Activated CD4-positive, alpha-beta memory T cell treated with anti-CD3 and anti-CD28 coated beads, Interleukin-2, amount 10 ng/mL, durations not matched to agents 7 days and 5 days (primary cell): ENCODE measurements at regions not wholly inside any gene's neighbourhood (a gene's known extent, or its start where the extent isn't known, plus 50 kb on each side); places are given as distances from the start of the nearest gene placed in this dataset.
"Not testable (repeated sequence)": the region's sequence is repeated elsewhere in the genome, so short reads cannot be mapped to it uniquely, and the experiment has no call there.

ENCODE experiments used
- CTCF ChIA-PET: fragments of 350-600 bp; sonication (Branson Sonifier 250); formaldehyde crosslinking; loops from one replicate; lab custom pipeline; 2021; ENCODE audit warnings: antibody characterized with exemption, inconsistent platforms; lab: Charles Lee
- POLR2A ChIA-PET: fragments of 350-600 bp; sonication (Branson Sonifier 250); formaldehyde crosslinking; loops from one replicate; lab custom pipeline; 2021; ENCODE audit warnings: antibody characterized with exemption; lab: Charles Lee
- DNase-seq: peaks from one replicate; pipeline ENCODE4 v3.0.0-alpha.2; 2020
- H3K27ac Mint-ChIP-seq: one replicate; pipeline ENCODE4 v1.8.0; 2021; ENCODE audit warnings: mild to moderate bottlenecking, mixed read lengths
- H3K27me3 Mint-ChIP-seq: one replicate; pipeline ENCODE4 v1.8.0; 2021; ENCODE audit warnings: mixed read lengths
- H3K36me3 Mint-ChIP-seq: one replicate; pipeline ENCODE4 v1.8.0; 2021; ENCODE audit warnings: low read depth, mixed read lengths
- H3K4me1 Mint-ChIP-seq: one replicate; pipeline ENCODE4 v1.8.0; 2021; ENCODE audit warnings: mixed read lengths
- H3K4me3 Mint-ChIP-seq: one replicate; pipeline ENCODE4 v1.8.0; 2021; ENCODE audit warnings: mild to moderate bottlenecking, mixed read lengths
- H3K9me3 Mint-ChIP-seq: one replicate; pipeline ENCODE4 v1.8.0; 2021; ENCODE audit warnings: mixed read lengths

- CTCF ChIA-PET = no interaction called here
- Mint-ChIP-seq H3K27me3 (no peaks in the 10 kb centered on the region), H3K27ac (no peak overlapping the region), H3K9me3 (peaks cover 3% of the 10 kb centered on the region), H3K4me1 (no peaks in the 10 kb centered on the region), H3K4me3 (no peak overlapping the region), H3K36me3 (no peaks in the 10 kb centered on the region)
- DNase-seq = no peak
- POLR2A ChIA-PET = no interaction called here
These were observed 595.1 kb upstream of the CCDC179 start for GRCh38 chr11:23455321-23455891.

DNA sequence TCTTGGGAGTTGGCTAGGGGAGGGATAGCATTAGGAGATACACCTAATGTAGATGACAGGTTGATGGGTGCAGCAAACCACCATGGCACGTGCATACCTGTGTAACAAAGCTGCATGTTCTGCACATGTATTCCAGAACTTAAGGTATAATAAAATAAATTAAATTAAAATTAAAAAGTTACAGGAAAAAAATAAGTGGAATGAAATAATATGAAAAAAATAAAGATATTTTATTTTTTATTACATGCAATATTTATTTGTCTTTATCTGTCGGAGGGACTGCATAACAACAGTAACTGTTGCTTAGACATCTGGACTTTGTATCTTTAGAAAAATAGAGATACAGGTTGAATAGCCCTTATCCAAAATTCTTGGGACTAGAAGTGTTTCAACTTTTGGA, 597.4 kb upstream of the CCDC179 start:
- Mint-ChIP-seq H3K9me3 (peaks cover under 1% of the 10 kb centered on the region), H3K4me1 (no peaks in the 10 kb centered on the region), H3K4me3 (no peak overlapping the region), H3K36me3 (no peaks in the 10 kb centered on the region), H3K27ac (no peak overlapping the region), H3K27me3 (no peaks in the 10 kb centered on the region)
- ChIA-PET CTCF (no interaction called here), POLR2A (no interaction called here)
- no peak for DNase-seq

DNA sequence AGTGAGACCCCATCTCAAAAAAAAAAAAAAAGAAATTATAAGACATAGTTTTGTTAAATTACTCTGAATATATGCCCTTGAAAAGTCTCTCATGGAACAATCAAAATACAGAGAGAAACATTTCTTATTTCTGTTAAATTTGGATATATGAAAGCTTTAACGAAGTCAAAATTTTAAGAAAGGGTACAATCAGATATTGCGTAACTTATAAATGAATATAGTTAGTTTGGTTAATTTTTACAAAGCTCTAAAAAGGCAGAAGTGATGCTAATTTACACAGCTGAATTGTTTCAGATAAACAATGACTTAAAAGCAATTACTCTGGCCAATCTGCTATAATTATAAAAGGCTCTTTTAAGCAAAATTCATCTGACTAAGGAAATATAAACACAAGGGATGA, 611.6 kb upstream of the CCDC179 start:
- Mint-ChIP-seq H3K4me3 (no peak overlapping the region), H3K4me1 (no peaks in the 10 kb centered on the region), H3K27ac (no peak overlapping the region), H3K9me3 (peaks cover 12% of the 10 kb centered on the region), H3K36me3 (no peaks in the 10 kb centered on the region), H3K27me3 (no peaks in the 10 kb centered on the region)
- DNase-seq = no peak
- POLR2A ChIA-PET = no interaction called here
- CTCF ChIA-PET = no interaction called here

DNA sequence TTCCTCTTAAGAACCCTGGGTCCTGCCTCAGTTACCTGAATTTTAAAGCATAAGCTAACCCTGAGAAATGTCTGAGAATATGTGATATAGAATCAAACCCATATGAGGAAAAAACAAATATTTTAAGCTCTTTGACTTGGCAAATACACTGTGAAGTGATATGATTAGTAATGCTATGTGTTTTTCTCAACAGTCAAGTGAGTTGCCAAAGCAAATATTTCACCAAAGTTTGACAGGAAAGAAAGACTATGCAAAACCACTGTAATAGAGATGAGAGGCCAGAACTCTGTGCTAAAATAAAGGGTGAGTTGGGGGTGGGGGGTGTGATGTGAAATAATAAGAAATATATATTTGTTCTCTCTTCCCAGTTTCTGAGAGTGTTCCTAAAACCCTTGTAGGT, 613.5 kb upstream of the CCDC179 start:
- CTCF ChIA-PET = no interaction called here
- no peak for DNase-seq
- Mint-ChIP-seq H3K27me3 (no peaks in the 10 kb centered on the region), H3K27ac (no peak overlapping the region), H3K4me3 (no peak overlapping the region), H3K4me1 (no peaks in the 10 kb centered on the region), H3K36me3 (no peaks in the 10 kb centered on the region), H3K9me3 (peaks cover 12% of the 10 kb centered on the region)
- POLR2A ChIA-PET = no interaction called here

GRCh38 chr11:23480736-23481135, 620.5 kb upstream of the CCDC179 start:
- Mint-ChIP-seq H3K4me3 (no peak overlapping the region), H3K36me3 (no peaks in the 10 kb centered on the region), H3K27me3 (no peaks in the 10 kb centered on the region), H3K9me3 (peaks cover 4% of the 10 kb centered on the region), H3K4me1 (no peaks in the 10 kb centered on the region), H3K27ac (no peak overlapping the region)
- ChIA-PET POLR2A (no interaction called here), CTCF (no interaction called here)
- DNase-seq = no peak

DNA sequence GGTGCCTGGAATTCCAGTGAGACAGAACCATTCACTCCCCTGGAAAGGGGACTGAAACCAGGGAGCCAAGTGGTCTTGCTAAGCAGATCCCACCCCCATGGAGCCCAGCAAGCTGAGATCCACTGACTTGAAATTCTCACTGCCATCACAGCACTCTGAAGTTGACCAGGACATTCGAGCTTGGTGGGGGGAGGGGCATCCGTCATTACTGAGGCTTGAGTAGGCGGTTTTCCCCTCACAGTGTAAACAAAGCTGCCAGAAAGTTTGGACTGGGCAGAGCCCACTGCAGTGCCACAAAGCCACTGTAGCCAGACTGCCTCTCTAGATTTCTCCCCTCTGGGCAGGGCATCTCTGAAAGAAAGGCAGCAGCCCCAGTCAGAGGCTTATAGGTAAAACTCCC, 623.9 kb upstream of the CCDC179 start:
- POLR2A ChIA-PET, CTCF ChIA-PET, DNase-seq, H3K27ac Mint-ChIP-seq, H3K27me3 Mint-ChIP-seq, H3K4me1 Mint-ChIP-seq, H3K4me3 Mint-ChIP-seq, H3K36me3 Mint-ChIP-seq: not testable (repeated sequence)
- H3K9me3 Mint-ChIP-seq = peaks cover 11% of the 10 kb centered on the region

DNA sequence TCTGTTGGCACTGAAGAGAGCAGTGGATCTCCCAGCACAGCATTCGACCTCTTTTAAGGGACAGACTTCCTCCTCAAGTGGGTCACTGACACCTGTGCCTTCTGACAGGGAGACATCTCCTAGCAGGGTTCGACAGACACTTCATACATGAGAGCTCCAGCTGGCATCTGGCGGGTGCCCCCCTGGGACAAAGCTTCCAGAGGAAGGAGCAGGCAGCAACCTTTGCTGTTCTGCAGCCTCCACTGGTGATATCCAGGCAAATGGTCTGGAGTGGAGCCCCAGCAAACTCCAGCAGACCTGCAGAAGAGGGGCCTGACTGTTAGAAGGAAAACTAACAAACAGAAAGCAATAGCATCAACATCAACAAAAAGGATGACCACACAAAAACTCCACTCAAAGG, 624.3 kb upstream of the CCDC179 start:
- not testable (repeated sequence) for H3K4me1 Mint-ChIP-seq

GRCh38 chr11:23490557-23491235, 630.4 kb upstream of the CCDC179 start:
- H3K27me3 Mint-ChIP-seq = no peaks in the 10 kb centered on the region
- no peak for DNase-seq
- ChIA-PET CTCF (no interaction called here), POLR2A (no interaction called here)
- no peaks in the 10 kb centered on the region for H3K36me3 Mint-ChIP-seq
- H3K4me3 Mint-ChIP-seq = no peak overlapping the region
- H3K9me3 Mint-ChIP-seq = peaks cover 11% of the 10 kb centered on the region
- H3K27ac Mint-ChIP-seq = no peak overlapping the region
- H3K4me1 Mint-ChIP-seq = no peaks in the 10 kb centered on the region

More for the DNA sequence above, 624.3 kb upstream of the CCDC179 start:
- DNase-seq, CTCF ChIA-PET, H3K4me3 Mint-ChIP-seq, POLR2A ChIA-PET, H3K27me3 Mint-ChIP-seq, H3K36me3 Mint-ChIP-seq, H3K27ac Mint-ChIP-seq: not testable (repeated sequence)
- peaks cover 11% of the 10 kb centered on the region for H3K9me3 Mint-ChIP-seq

GRCh38 chr11:23494981-23495380, 634.7 kb upstream of the CCDC179 start:
- Mint-ChIP-seq H3K4me3 (no peak overlapping the region), H3K4me1 (no peaks in the 10 kb centered on the region), H3K27me3 (no peaks in the 10 kb centered on the region), H3K9me3 (peaks cover 3% of the 10 kb centered on the region), H3K27ac (no peak overlapping the region), H3K36me3 (no peaks in the 10 kb centered on the region)
- CTCF ChIA-PET = no interaction called here
- no peak for DNase-seq
- POLR2A ChIA-PET = no interaction called here

DNA sequence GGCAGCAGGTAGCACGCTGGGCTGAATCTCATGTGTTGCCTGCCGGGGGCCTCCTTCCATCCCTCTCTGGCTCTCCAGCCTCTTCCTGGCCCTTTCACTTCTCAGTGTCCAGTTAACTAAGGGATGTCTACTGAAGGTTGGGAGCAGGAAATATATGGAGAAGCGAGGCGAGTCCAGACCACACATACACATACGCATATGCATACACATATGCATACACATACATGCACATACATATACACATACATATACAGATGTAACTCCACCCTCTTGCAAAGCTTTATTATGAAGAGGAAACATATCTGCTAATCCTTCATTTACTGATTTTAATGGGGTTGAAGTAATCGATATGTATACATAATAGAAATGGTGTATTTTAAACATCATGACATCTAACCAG, 636.1 kb upstream of the CCDC179 start:
- ChIA-PET CTCF (no interaction called here), POLR2A (no interaction called here)
- no peaks in the 10 kb centered on the region for H3K4me1 Mint-ChIP-seq
- H3K9me3 Mint-ChIP-seq = peaks cover 3% of the 10 kb centered on the region
- DNase-seq = no peak
- H3K27ac Mint-ChIP-seq = no peak overlapping the region
- no peaks in the 10 kb centered on the region for H3K36me3 Mint-ChIP-seq
- H3K4me3 Mint-ChIP-seq = no peak overlapping the region
- no peaks in the 10 kb centered on the region for H3K27me3 Mint-ChIP-seq

DNA sequence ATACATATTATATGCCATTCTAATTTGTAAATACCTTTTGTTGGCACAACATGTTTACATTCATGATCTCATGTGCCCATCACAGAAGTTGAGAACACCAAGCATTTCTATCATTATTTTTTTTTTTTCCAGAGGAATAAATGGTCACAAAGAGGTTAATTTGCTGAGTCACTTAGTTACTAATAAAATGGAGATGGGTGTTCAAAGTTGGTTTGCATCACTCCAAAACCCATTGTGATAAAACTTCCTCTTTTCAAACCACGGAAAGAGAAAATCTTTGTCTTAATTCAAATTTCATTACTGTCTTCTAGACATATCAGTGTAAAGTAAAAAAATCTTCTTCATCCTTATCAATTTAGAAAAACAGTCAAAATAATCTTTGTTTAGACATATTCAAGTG, 636.8 kb upstream of the CCDC179 start:
- CTCF ChIA-PET = no interaction called here
- H3K27me3 Mint-ChIP-seq = no peaks in the 10 kb centered on the region
- POLR2A ChIA-PET = no interaction called here
- H3K27ac Mint-ChIP-seq = no peak overlapping the region
- H3K36me3 Mint-ChIP-seq = no peaks in the 10 kb centered on the region
- DNase-seq = no peak
- H3K9me3 Mint-ChIP-seq = peaks cover 3% of the 10 kb centered on the region
- no peak overlapping the region for H3K4me3 Mint-ChIP-seq
- no peaks in the 10 kb centered on the region for H3K4me1 Mint-ChIP-seq

DNA sequence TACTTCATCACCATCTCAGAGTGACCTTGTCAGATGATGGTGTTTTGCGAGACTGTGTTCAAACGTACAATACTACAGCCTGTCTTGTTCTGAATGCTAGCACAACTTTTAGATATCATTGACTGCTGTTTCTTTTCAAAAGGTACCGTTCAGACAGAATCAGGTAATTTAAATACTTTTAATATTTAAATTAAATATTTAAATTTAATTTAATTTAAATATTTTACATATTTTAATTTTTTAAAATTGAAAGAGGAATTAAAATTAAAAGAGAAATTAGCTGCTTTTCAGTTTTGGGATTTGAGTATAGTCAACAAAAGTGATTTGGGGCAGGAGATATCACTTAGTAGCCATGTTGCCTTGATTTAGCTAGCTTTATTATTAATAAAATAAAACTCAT, 642.1 kb upstream of the CCDC179 start:
- Mint-ChIP-seq H3K4me1 (no peaks in the 10 kb centered on the region), H3K36me3 (no peaks in the 10 kb centered on the region), H3K27me3 (no peaks in the 10 kb centered on the region), H3K9me3 (no peaks in the 10 kb centered on the region), H3K4me3 (no peak overlapping the region), H3K27ac (no peak overlapping the region)
- CTCF ChIA-PET = no interaction called here
- no peak for DNase-seq
- POLR2A ChIA-PET = no interaction called here

- ChIA-PET POLR2A (no interaction called here), CTCF (no interaction called here)
- no peak overlapping the region for H3K4me3 Mint-ChIP-seq
- H3K27ac Mint-ChIP-seq = no peak overlapping the region
- no peak for DNase-seq
- H3K4me1 Mint-ChIP-seq = no peaks in the 10 kb centered on the region
- no peaks in the 10 kb centered on the region for H3K36me3 Mint-ChIP-seq
- no peaks in the 10 kb centered on the region for H3K9me3 Mint-ChIP-seq
- no peaks in the 10 kb centered on the region for H3K27me3 Mint-ChIP-seq
These were observed 642.6 kb upstream of the CCDC179 start for GRCh38 chr11:23502826-23503225.

DNA sequence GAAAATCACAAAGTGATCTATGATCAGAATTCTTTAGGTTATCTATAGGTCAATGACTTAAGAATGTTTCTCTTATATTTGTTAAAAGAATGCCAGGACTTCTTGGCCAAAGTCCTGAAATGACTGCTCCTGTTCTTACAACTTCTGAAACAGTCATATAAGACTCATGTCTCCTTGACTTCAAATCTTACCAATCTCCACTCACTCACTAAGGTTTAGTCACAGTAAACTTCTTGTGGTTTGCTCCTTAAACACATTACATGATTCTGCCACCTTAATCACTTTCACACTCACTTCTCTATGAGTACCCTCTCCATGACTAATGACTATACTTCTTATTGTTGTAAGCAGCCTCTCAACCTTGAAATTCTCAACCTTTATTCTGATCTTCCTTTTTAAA, 648.7 kb upstream of the CCDC179 start:
- POLR2A ChIA-PET = no interaction called here
- H3K4me1 Mint-ChIP-seq = no peaks in the 10 kb centered on the region
- no peaks in the 10 kb centered on the region for H3K27me3 Mint-ChIP-seq
- peaks cover 3% of the 10 kb centered on the region for H3K9me3 Mint-ChIP-seq
- CTCF ChIA-PET = no interaction called here
- no peak overlapping the region for H3K4me3 Mint-ChIP-seq
- H3K36me3 Mint-ChIP-seq = no peaks in the 10 kb centered on the region
- H3K27ac Mint-ChIP-seq = no peak overlapping the region
- DNase-seq = no peak
